Left colon (tissue), 2 donors: ENCODE measurements at regions not wholly inside any gene's neighbourhood (a gene's known extent, or its start where the extent isn't known, plus 50 kb on each side); places are given as distances from the start of the nearest gene placed in this dataset.

Experiments
- ATAC-seq: fragments of 200-7000 bp; cut with Tn5 transposase; one replicate; pipeline ENCODE4 v1.9.1; 2020; ENCODE audit warnings: mild to moderate bottlenecking, moderate library complexity
- DNase-seq, 2 donors: peaks; one replicate each; pipeline ENCODE4 v3.0.0-alpha.2; 2020
- intact Hi-C, 2 donors: fragments of 100-400 bp; cut with DNase I in 1 of 2; cut with micrococcal nuclease in 1 of 2; formaldehyde crosslinking; loops; one replicate each; pipeline versions ENCODE4 v1.11.2 to v1.14.0; 2022; cut with DNase I, micrococcal nuclease
- donor health status: DM: no; HTN: no; CAD: no.
- donor health status: DM: yes; HTN: yes; CAD: no.

- ATAC-seq: no peak
- intact Hi-C loops: no loop called here
These were observed 65.0 kb upstream of the POU2AF1 start for GRCh38 chr11:111444040-111444439.

GRCh38 chr11:111443640-111444039 lies 64.6 kb upstream of the POU2AF1 start:
- intact Hi-C loops: no loop called here
- DNase-seq (no peak), ATAC-seq (no peak)

More at GRCh38 chr11:111444040-111444439, 65.0 kb upstream of the POU2AF1 start:
- DNase-seq: no peak

DNA sequence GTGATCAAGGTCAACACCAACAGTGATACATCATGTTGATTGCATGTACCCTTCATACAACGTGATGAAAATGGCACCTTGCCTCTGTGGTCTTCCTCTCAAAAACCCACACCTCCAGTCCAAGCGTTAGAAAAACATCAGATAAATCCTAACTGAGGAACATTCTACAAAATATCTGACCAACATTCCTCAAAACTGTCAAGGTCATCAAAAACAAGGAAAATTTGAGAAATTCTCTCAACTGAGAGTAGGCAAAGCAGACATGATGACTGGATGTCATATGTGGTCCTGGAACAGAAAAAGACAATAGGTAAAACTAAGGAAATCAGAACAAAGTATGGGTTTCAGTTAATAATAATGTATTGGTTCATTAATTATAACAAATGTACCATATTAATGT lies 64.0 kb upstream of the POU2AF1 start:
- intact Hi-C loops: no loop called here

GRCh38 chr11:111441443-111441842 lies 62.4 kb upstream of the POU2AF1 start:
- peak; percentile 19 for ATAC-seq

More for the DNA sequence above, 64.0 kb upstream of the POU2AF1 start:
- ATAC-seq (no peak), DNase-seq (no peak)

GRCh38 chr11:111440416-111441205 lies 61.5 kb upstream of the POU2AF1 start:
- ATAC-seq: peak; percentile 57
- no peak for DNase-seq
- intact Hi-C loops: no loop called here

More at GRCh38 chr11:111441443-111441842, 62.4 kb upstream of the POU2AF1 start:
- no peak for DNase-seq
- intact Hi-C loops: no loop called here

DNA sequence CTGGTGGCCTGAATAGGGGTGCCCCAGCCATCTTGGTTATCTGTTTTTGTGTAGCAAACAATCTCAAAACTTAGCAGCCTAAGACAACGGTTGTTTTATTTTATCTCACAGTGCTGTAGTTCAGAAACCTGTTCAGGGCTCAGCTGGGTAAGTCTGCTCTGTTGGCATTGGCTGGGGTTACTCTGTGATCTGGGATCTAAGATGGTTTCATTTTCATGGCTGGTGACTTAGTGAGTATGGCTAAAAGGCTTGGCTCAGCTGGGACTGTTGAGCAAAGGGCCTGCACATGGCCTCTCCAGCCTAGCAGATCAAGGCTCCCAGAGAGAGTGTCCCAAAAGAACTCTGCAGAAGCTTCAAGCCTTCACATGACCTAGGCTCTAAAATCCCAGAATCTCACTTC lies 60.8 kb upstream of the POU2AF1 start:
- intact Hi-C loops: no loop called here
- no peak for ATAC-seq

DNA sequence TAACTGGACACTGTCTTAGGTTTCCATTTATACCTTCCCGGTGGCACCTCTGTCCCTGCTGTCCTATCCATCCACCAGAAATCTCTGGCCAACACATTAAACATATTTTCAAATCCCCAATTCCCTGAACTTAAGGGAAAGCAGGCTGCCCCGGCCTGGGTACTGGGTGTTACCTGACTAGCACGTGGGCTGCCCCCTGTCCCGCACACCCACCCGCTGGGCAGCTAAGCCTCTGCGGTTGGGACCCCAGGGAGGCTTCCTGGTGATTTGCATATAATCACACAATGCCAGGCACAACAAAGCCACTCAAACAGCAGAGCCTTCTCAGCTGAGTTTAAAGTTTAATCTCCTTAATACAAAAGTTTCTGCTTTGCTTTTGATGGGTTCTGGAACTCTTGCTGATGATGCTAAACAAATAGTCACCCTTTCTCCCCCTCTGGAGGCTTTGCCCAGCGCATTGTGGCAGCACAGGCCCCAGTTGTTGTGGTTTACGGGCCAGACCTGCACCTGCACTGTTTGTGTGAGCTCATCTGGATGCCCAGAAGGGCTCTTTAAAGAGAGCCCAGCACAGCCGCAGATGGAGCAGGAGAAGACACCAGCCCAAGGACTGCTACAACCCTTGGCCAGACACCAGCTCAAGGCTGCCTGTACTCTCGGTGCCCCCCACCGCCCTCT lies 59.9 kb upstream of the POU2AF1 start:
- ATAC-seq: no peak
- intact Hi-C loops: no loop called here
- DNase-seq: no peak

More for the DNA sequence above, 60.8 kb upstream of the POU2AF1 start:
- DNase-seq: no peak

DNA sequence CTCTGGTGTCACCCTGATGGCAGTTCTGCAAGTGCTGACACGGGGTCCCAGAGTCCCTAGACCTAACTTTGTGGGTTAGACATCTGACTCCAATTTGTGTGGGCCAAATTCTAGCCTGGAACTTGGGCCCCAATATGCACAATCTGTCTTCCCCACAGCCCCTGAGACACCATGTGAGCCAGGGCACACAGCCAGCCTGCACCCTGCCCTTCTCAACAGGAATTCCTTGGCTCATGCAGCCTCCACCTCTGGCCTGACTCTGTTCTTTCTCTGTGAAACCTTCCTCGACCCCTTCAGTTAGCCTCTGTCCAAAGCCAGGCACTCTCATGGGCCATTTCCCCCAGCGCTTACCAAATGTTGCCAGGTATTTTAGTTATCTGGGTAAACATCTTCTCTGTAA lies 59.1 kb upstream of the POU2AF1 start:
- no peak for ATAC-seq
- no peak for DNase-seq
- intact Hi-C loops: no loop called here

DNA sequence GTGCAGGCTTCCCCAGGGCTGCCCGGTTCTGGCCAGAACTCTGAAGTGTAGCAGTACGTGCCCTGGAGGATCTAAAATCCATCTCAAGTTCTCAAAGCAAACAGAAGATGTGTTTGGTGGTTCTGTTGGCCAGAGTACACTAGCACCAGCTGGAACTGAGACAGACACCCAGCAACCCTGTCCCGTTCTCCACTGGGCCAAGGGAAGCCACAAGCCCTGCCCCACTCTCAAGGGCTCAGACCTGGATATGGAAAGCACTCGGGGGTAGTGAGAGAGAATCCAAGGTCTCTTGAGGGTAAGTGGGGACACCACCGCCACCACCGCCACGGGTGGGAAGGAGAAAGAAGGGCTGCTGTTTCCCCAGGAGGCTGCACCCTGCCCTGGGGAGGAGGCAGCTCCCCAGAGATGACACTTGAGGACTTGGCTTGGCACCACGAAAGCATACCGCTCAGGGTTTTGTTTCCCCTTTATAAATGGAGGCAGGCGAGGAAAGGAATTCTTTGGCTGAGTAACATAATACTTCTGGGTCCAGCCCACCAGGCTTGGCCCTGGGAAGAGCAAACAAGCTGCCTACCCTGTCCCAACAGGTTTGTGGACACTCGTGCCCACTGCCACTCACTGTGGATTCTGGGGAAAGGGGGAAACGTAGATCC lies 56.1 kb upstream of the POU2AF1 start:
- DNase-seq (no peak), ATAC-seq (no peak)
- intact Hi-C loops: no loop called here

GRCh38 chr11:111429066-111429506 lies 50.0 kb upstream of the POU2AF1 start:
- ATAC-seq: peak; percentile 83
- DNase-seq: peak; percentile 56 to 69
- intact Hi-C loops: no loop called here
